ENCODE measurements at regions not wholly inside any gene's neighbourhood (a gene's known extent, or its start where the extent isn't known, plus 50 kb on each side); places are given as distances from the start of the nearest gene placed in this dataset.

DNA sequence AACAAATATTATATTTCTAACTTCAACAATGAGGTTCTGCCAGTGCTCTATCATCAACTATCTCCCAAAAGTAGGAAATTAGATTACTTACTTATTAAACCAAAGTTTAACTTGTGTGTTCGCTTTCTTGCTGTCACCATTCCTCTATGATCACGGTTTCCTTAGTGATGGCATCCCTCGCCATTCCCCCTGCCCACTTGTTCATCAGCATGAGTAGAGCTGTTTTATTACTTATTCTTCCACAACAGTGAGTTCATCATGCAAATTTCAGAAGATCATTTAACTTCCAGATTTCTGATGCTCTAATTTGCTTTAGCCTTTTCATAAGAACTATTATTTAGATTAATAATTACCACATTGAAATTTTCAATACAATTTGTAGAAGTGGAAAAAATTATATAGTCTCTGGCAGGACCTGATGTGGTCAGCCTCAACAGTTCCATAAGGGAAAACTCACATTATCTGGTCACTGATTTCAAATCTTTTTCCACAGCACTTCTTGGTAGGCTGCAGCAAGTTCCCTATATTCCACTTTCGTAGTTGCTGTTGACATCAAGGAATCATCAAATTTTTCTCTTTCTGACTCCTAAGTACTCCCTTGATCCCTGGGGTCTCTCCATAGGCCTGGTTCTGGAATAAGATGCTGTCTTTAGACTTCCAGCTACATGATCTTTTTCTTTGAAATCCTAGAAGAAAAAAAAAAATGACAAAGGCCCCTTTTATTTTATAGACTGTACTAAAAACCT is 174.6 kb downstream of the RASSF9 start:
- H3K79me2 ChIP-seq (ENCODE audit: insufficient read depth, low read length) = no peaks in the 10 kb centered on the region
- no peak overlapping the region for H3K27ac ChIP-seq (ENCODE audit: low read depth, low read length, poor library complexity, severe bottlenecking)
- no peaks in the 10 kb centered on the region for H3K4me1 ChIP-seq (ENCODE audit: insufficient read depth, low read length, severe bottlenecking)
- no peak overlapping the region for H2AFZ ChIP-seq (ENCODE audit: low read length)
- H3K9ac ChIP-seq (ENCODE audit: low read length) = no peak overlapping the region
- H3F3A ChIP-seq (ENCODE audit: insufficient read depth, low read length) = no peaks in the 10 kb centered on the region
- no peaks in the 10 kb centered on the region for H3K9me2 ChIP-seq (ENCODE audit: low read depth, low read length)
- no peaks in the 10 kb centered on the region for H3K9me3 ChIP-seq (ENCODE audit: low read length)
- no peaks in the 10 kb centered on the region for H3K27me3 ChIP-seq (ENCODE audit: insufficient read depth, low read length)
- no peak overlapping the region for H3K4me3 ChIP-seq (ENCODE audit: low read depth, low read length, poor library complexity, severe bottlenecking)
- TF ChIP-seq EZH2 (IDR thresholded peaks at IDR 0.05; ENCODE audit: borderline replicate concordance, low read length) (no peak), CTCF (IDR thresholded peaks at IDR 0.05; ENCODE audit: low read length) (no peak)
- no peaks in the 10 kb centered on the region for H4K20me1 ChIP-seq (ENCODE audit: insufficient read depth, low read length)
- H3K4me2 ChIP-seq (ENCODE audit: low read length) = no peak overlapping the region
- no peaks in the 10 kb centered on the region for H3K36me3 ChIP-seq (ENCODE audit: insufficient read depth, low read length)

- TF ChIP-seq CTCF (IDR thresholded peaks at IDR 0.05; ENCODE audit: low read length) = no peak
- no peaks in the 10 kb centered on the region for H3K4me1 ChIP-seq (ENCODE audit: insufficient read depth, low read length, severe bottlenecking)
- no peaks in the 10 kb centered on the region for H3K79me2 ChIP-seq (ENCODE audit: insufficient read depth, low read length)
- H3K4me2 ChIP-seq (ENCODE audit: low read length) = no peak overlapping the region
- no peak overlapping the region for H2AFZ ChIP-seq (ENCODE audit: low read length)
- no peak overlapping the region for H3K9ac ChIP-seq (ENCODE audit: low read length)
- no peaks in the 10 kb centered on the region for H4K20me1 ChIP-seq (ENCODE audit: insufficient read depth, low read length)
- no peaks in the 10 kb centered on the region for H3K36me3 ChIP-seq (ENCODE audit: insufficient read depth, low read length)
- no peaks in the 10 kb centered on the region for H3K27me3 ChIP-seq (ENCODE audit: insufficient read depth, low read length)
- H3K27ac ChIP-seq (ENCODE audit: low read depth, low read length, poor library complexity, severe bottlenecking) = no peak overlapping the region
- no peaks in the 10 kb centered on the region for H3K9me3 ChIP-seq (ENCODE audit: low read length)
- H3K9me2 ChIP-seq (ENCODE audit: low read depth, low read length) = no peaks in the 10 kb centered on the region
- H3K4me3 ChIP-seq (ENCODE audit: low read depth, low read length, poor library complexity, severe bottlenecking) = no peak overlapping the region
- no peaks in the 10 kb centered on the region for H3F3A ChIP-seq (ENCODE audit: insufficient read depth, low read length)
Observed at GRCh38 chr12:85662207-85662602, 174.0 kb downstream of the RASSF9 start.

DNA sequence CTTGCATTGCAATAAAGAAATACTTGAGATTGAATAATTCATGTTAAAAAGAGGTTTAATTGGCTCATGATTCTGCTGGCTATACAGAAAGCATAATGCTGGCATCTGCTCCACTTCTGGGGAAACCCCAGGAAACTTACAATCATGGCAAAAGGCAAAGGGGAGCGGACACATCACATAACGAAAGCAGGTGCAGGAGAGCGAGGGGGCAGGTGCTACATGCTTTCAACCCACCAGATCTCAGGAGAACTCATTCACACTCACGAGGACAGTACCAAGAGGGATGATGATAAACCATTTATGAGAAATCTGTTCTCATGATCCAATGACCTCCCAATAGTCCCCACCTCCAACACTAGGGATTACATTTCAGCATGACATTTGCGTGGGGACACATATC is 172.6 kb downstream of the RASSF9 start:
- no peak overlapping the region for H2AFZ ChIP-seq (ENCODE audit: low read length)

More for the DNA sequence above, 172.6 kb downstream of the RASSF9 start:
- Histone ChIP-seq H3K4me2 (ENCODE audit: low read length) (no peak overlapping the region), H3K27ac (ENCODE audit: low read depth, low read length, poor library complexity, severe bottlenecking) (no peak overlapping the region), H3K27me3 (ENCODE audit: insufficient read depth, low read length) (no peaks in the 10 kb centered on the region), H4K20me1 (ENCODE audit: insufficient read depth, low read length) (no peaks in the 10 kb centered on the region), H3K4me3 (ENCODE audit: low read depth, low read length, poor library complexity, severe bottlenecking) (no peak overlapping the region), H3K79me2 (ENCODE audit: insufficient read depth, low read length) (no peaks in the 10 kb centered on the region), H3K36me3 (ENCODE audit: insufficient read depth, low read length) (no peaks in the 10 kb centered on the region), H3K4me1 (ENCODE audit: insufficient read depth, low read length, severe bottlenecking) (no peaks in the 10 kb centered on the region), H3K9me3 (ENCODE audit: low read length) (no peaks in the 10 kb centered on the region), H3K9ac (ENCODE audit: low read length) (no peak overlapping the region), H3K9me2 (ENCODE audit: low read depth, low read length) (no peaks in the 10 kb centered on the region), H3F3A (ENCODE audit: insufficient read depth, low read length) (no peaks in the 10 kb centered on the region)
- TF ChIP-seq CTCF (IDR thresholded peaks at IDR 0.05; ENCODE audit: low read length) = no peak
- no peak for TF ChIP-seq EZH2 (IDR thresholded peaks at IDR 0.05; ENCODE audit: borderline replicate concordance, low read length)
